ENCODE measurements at regions not wholly inside any gene's neighbourhood (a gene's known extent, or its start where the extent isn't known, plus 50 kb on each side); places are given as distances from the start of the nearest gene placed in this dataset.

- TF ChIP-seq POLR2AphosphoS5 (IDR thresholded peaks at IDR 0.05; ENCODE audit: low read depth, low read length) (no peak), JUND (IDR thresholded peaks at IDR 0.05) (no peak), FOXM1 (IDR thresholded peaks at IDR 0.05; ENCODE audit: low read depth) (no peak), RAD21 (IDR thresholded peaks at IDR 0.05; ENCODE audit: low read length) (no peak), EP300 (IDR thresholded peaks at IDR 0.05; ENCODE audit: borderline replicate concordance in 1 of 2, low read depth in 1 of 2, low read length in 1 of 2) (no peak), TAF1 (IDR thresholded peaks at IDR 0.05; ENCODE audit: borderline replicate concordance, low read depth, low read length) (no peak)
- TF ChIP-seq, protein P1, sequence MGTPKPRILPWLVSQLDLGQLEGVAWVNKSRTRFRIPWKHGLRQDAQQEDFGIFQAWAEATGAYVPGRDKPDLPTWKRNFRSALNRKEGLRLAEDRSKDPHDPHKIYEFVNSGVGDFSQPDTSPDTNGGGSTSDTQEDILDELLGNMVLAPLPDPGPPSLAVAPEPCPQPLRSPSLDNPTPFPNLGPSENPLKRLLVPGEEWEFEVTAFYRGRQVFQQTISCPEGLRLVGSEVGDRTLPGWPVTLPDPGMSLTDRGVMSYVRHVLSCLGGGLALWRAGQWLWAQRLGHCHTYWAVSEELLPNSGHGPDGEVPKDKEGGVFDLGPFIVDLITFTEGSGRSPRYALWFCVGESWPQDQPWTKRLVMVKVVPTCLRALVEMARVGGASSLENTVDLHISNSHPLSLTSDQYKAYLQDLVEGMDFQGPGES (IDR thresholded peaks at IDR 0.05; ENCODE audit: low read depth, low read length) = no peak
Observed at GRCh38 chr2:2719015-2719414, 387.9 kb upstream of the MYT1L start.
